PC-3 (cell line): ENCODE measurements at regions not wholly inside any gene's neighbourhood (a gene's known extent, or its start where the extent isn't known, plus 50 kb on each side); places are given as distances from the start of the nearest gene placed in this dataset.

ENCODE experiments used
- ATAC-seq: fragments of 200-7000 bp; cut with Tn5 transposase; 2 replicates; pipeline ENCODE4 v1.9.1; 2020; ENCODE audit warnings: mild to moderate bottlenecking, moderate library complexity
- BruUV-seq: library from RNA; stranded (reverse); fragments of 400-500 nt; replicated peaks from 2 replicates; lab custom pipeline; 2021; lab: Mats Ljungman, UMichigan
- CTCF ChIA-PET: fragments of 300-600 bp; sonication (Branson Sonifier 250); formaldehyde crosslinking; loops from one replicate; lab custom pipeline; 2022; ENCODE audit warnings: antibody characterized with exemption; lab: Charles Lee
- POLR2A ChIA-PET: fragments of 300-600 bp; sonication (Branson Sonifier 250); formaldehyde crosslinking; loops from one replicate; lab custom pipeline; 2022; ENCODE audit warnings: antibody characterized with exemption; ENCODE audit not compliant: unreplicated experiment; lab: Charles Lee
- DNase-seq: peaks from one replicate; pipeline ENCODE4 v3.0.0-alpha.2; 2015
- H2AFZ ChIP-seq: fragments of 300-600 bp; sonication (generic); 2 replicates; pipeline ENCODE4 v1.6.0; 2016; ENCODE audit warnings: antibody characterized with exemption, low read length
- H3F3A ChIP-seq: fragments of 300-600 bp; sonication (generic); one replicate; pipeline ENCODE4 v1.6.0; 2017; ENCODE audit warnings: antibody characterized with exemption, low read length, control low read depth, mild to moderate bottlenecking; ENCODE audit not compliant: unreplicated experiment
- H3K27ac ChIP-seq: fragments of 300-600 bp; sonication (generic); 2 replicates; pipeline ENCODE4 v1.5.1; 2016; ENCODE audit warnings: mild to moderate bottlenecking, low read length
- H3K27me3 ChIP-seq: fragments of 300-600 bp; sonication (generic); 2 replicates; pipeline ENCODE4 v1.6.1; 2016; ENCODE audit warnings: low read length, mixed read lengths
- H3K36me3 ChIP-seq: fragments of 300-600 bp; sonication (generic); 2 replicates; pipeline ENCODE4 v1.6.1; 2016; ENCODE audit warnings: low read depth, mixed run types, low read length, mixed read lengths
- H3K4me1 ChIP-seq: fragments of 300-600 bp; sonication (generic); 2 replicates; pipeline ENCODE4 v1.5.1; 2016; ENCODE audit warnings: low read length; ENCODE audit not compliant: insufficient read depth
- H3K4me2 ChIP-seq: fragments of 300-600 bp; sonication (generic); 2 replicates; pipeline ENCODE4 v1.6.0; 2016; ENCODE audit warnings: low read length
- H3K4me3 ChIP-seq: fragments of 300-600 bp; sonication (generic); 2 replicates; pipeline ENCODE4 v1.5.1; 2016; ENCODE audit warnings: mild to moderate bottlenecking, low read length, mixed read lengths
- H3K79me2 ChIP-seq: fragments of 300-600 bp; sonication (generic); 2 replicates; pipeline ENCODE4 v1.6.1; 2017; ENCODE audit warnings: low read length, mixed read lengths
- H3K9ac ChIP-seq: fragments of 300-600 bp; sonication (generic); 2 replicates; pipeline ENCODE4 v1.6.0; 2016; ENCODE audit warnings: mild to moderate bottlenecking, low read length
- H3K9me2 ChIP-seq: fragments of 300-600 bp; sonication (generic); replicated peaks from 2 replicates; pipeline ENCODE4 v1.6.1; 2016; ENCODE audit warnings: mixed run types, low read length, mixed read lengths
- H3K9me3 ChIP-seq: fragments of 300-600 bp; sonication (generic); 2 replicates; pipeline ENCODE4 v1.6.1; 2016; ENCODE audit warnings: low read length, mixed read lengths
- H4K20me1 ChIP-seq: fragments of 300-600 bp; sonication (generic); 2 replicates; pipeline ENCODE4 v1.6.1; 2016; ENCODE audit warnings: low read length, mixed read lengths
- EZH2 ChIP-seq: fragments of 300-600 bp; sonication (generic); IDR thresholded peaks from one replicate; pipeline ENCODE4 v1.6.1; 2017; ENCODE audit warnings: antibody characterized with exemption, mild to moderate bottlenecking, low read length; ENCODE audit not compliant: unreplicated experiment
- EZH2phosphoT487 ChIP-seq: fragments of 300-600 bp; sonication (generic); IDR thresholded peaks from 2 replicates; pipeline ENCODE4 v1.6.1; 2018; ENCODE audit warnings: mild to moderate bottlenecking, antibody characterized with exemption, low read length, borderline replicate concordance
- intact Hi-C: fragments of 100-400 bp; cut with micrococcal nuclease; formaldehyde crosslinking; loops from 2 replicates; pipeline ENCODE4 v1.9.0; 2023
- TF ChIP-seq, protein P1 (sequence below): fragments of 300-600 bp; sonication (generic); conservative IDR thresholded peaks from 2 replicates; pipeline ENCODE4 v1.5.1; 2017; ENCODE audit warnings: antibody characterized with exemption, low read depth, mild to moderate bottlenecking, low read length

- no peaks in the 10 kb centered on the region for H4K20me1 ChIP-seq
- H3K36me3 ChIP-seq, result no peaks in the 10 kb centered on the region
- H2AFZ ChIP-seq, result no peak overlapping the region
- no TSS peak for BruUV-seq
- DNase-seq (no peak), ATAC-seq (no peak)
- no peak overlapping the region for H3K27ac ChIP-seq
- no peaks in the 10 kb centered on the region for H3K9me2 ChIP-seq
- POLR2A ChIA-PET, result interaction anchor here (0.8 kb wide), 1 partner anchor 72 kb away, joined by 3 read pairs; no protein-coding TSS in a partner anchor
- no peak for TF ChIP-seq EZH2
- TF ChIP-seq, protein P1, sequence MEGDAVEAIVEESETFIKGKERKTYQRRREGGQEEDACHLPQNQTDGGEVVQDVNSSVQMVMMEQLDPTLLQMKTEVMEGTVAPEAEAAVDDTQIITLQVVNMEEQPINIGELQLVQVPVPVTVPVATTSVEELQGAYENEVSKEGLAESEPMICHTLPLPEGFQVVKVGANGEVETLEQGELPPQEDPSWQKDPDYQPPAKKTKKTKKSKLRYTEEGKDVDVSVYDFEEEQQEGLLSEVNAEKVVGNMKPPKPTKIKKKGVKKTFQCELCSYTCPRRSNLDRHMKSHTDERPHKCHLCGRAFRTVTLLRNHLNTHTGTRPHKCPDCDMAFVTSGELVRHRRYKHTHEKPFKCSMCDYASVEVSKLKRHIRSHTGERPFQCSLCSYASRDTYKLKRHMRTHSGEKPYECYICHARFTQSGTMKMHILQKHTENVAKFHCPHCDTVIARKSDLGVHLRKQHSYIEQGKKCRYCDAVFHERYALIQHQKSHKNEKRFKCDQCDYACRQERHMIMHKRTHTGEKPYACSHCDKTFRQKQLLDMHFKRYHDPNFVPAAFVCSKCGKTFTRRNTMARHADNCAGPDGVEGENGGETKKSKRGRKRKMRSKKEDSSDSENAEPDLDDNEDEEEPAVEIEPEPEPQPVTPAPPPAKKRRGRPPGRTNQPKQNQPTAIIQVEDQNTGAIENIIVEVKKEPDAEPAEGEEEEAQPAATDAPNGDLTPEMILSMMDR, result no peak
- TF ChIP-seq EZH2phosphoT487, result no peak
- H3K9ac ChIP-seq, result no peak overlapping the region
- no peak overlapping the region for H3K4me3 ChIP-seq
- no peak overlapping the region for H3K4me2 ChIP-seq
- H3K27me3 ChIP-seq, result no peaks in the 10 kb centered on the region
- no peaks in the 10 kb centered on the region for H3K9me3 ChIP-seq
- H3K4me1 ChIP-seq, result no peaks in the 10 kb centered on the region
- H3F3A ChIP-seq, result no peaks in the 10 kb centered on the region
- CTCF ChIA-PET, result no interaction called here
- intact Hi-C loops, result no loop called here
- H3K79me2 ChIP-seq, result no peaks in the 10 kb centered on the region
Measured at GRCh38 chr11:26777372-26777808, 55.5 kb upstream of the SLC5A12 start.

- Histone ChIP-seq H3K79me2 (no peaks in the 10 kb centered on the region), H3K27me3 (no peaks in the 10 kb centered on the region), H3K4me1 (no peaks in the 10 kb centered on the region), H2AFZ (no peak overlapping the region), H3K9ac (no peak overlapping the region), H3F3A (no peaks in the 10 kb centered on the region), H3K9me2 (no peaks in the 10 kb centered on the region), H3K4me2 (no peak overlapping the region), H3K36me3 (no peaks in the 10 kb centered on the region), H4K20me1 (no peaks in the 10 kb centered on the region), H3K27ac (no peak overlapping the region), H3K9me3 (no peaks in the 10 kb centered on the region), H3K4me3 (no peak overlapping the region)
- intact Hi-C loops, result no loop called here
- BruUV-seq, result no TSS peak
- ChIA-PET POLR2A (interaction anchor here (0.8 kb wide), 1 partner anchor 73 kb away, joined by 3 read pairs; no protein-coding TSS in a partner anchor), CTCF (no interaction called here)
- no peak for ATAC-seq
- TF ChIP-seq EZH2phosphoT487, result no peak
- TF ChIP-seq, protein P1, result no peak
- TF ChIP-seq EZH2, result no peak
- peak; percentile 34 for DNase-seq
Measured at GRCh38 chr11:26778000-26778757, 56.3 kb upstream of the SLC5A12 start.
